ENCODE measurements at regions not wholly inside any gene's neighbourhood (a gene's known extent, or its start where the extent isn't known, plus 50 kb on each side); places are given as distances from the start of the nearest gene placed in this dataset.

- Histone ChIP-seq H3K27me3 (no peaks in the 10 kb centered on the region), H3K4me3 (no peak overlapping the region), H3K27ac (no peak overlapping the region), H3K36me3 (no peaks in the 10 kb centered on the region), H3K4me1 (ENCODE audit: low read depth) (no peaks in the 10 kb centered on the region), H3K9me3 (ENCODE audit: low read depth) (no peaks in the 10 kb centered on the region)
- TF ChIP-seq CTCF (IDR thresholded peaks at IDR 0.05; ENCODE audit: low read depth, low read length), result no peak
- DNase-seq (ENCODE audit: low read depth in 1 of 2, low spot score in 1 of 2), result no peak
Measured at GRCh38 chr5:21142791-21143190, 1154.8 kb upstream of the CDH18 start.

- H3K4me1 ChIP-seq (ENCODE audit: low read depth), result no peaks in the 10 kb centered on the region
- no peaks in the 10 kb centered on the region for H3K36me3 ChIP-seq
- H3K9me3 ChIP-seq (ENCODE audit: low read depth), result no peaks in the 10 kb centered on the region
- no peak overlapping the region for H3K27ac ChIP-seq
- DNase-seq (ENCODE audit: low read depth in 1 of 2, low spot score in 1 of 2), result no peak
- H3K4me3 ChIP-seq, result no peak overlapping the region
- TF ChIP-seq CTCF (IDR thresholded peaks at IDR 0.05; ENCODE audit: low read depth, low read length), result no peak
- no peaks in the 10 kb centered on the region for H3K27me3 ChIP-seq
Measured at GRCh38 chr5:21140987-21141386, 1153.0 kb upstream of the CDH18 start.

- Histone ChIP-seq H3K27me3 (no peaks in the 10 kb centered on the region), H3K4me1 (ENCODE audit: low read depth) (no peaks in the 10 kb centered on the region), H3K27ac (no peak overlapping the region), H3K9me3 (ENCODE audit: low read depth) (no peaks in the 10 kb centered on the region), H3K36me3 (no peaks in the 10 kb centered on the region), H3K4me3 (no peak overlapping the region)
- no peak for TF ChIP-seq CTCF (IDR thresholded peaks at IDR 0.05; ENCODE audit: low read depth, low read length)
- no peak for DNase-seq (ENCODE audit: low read depth in 1 of 2, low spot score in 1 of 2)
Measured at GRCh38 chr5:21126236-21126635, 1138.2 kb upstream of the CDH18 start.

- Histone ChIP-seq H3K4me3 (no peak overlapping the region), H3K36me3 (no peaks in the 10 kb centered on the region), H3K27me3 (no peaks in the 10 kb centered on the region), H3K9me3 (ENCODE audit: low read depth) (no peaks in the 10 kb centered on the region), H3K4me1 (ENCODE audit: low read depth) (no peaks in the 10 kb centered on the region), H3K27ac (no peak overlapping the region)
- no peak for TF ChIP-seq CTCF (IDR thresholded peaks at IDR 0.05; ENCODE audit: low read depth, low read length)
- DNase-seq (ENCODE audit: low read depth in 1 of 2, low spot score in 1 of 2), result no peak
Measured at GRCh38 chr5:21125238-21125983, 1137.4 kb upstream of the CDH18 start.

- no peaks in the 10 kb centered on the region for H3K4me1 ChIP-seq (ENCODE audit: low read depth)
- no peak overlapping the region for H3K4me3 ChIP-seq
- no peak overlapping the region for H3K27ac ChIP-seq
- DNase-seq (ENCODE audit: low read depth in 1 of 2, low spot score in 1 of 2), result peak in 1 of 2 donors; percentile 3
- TF ChIP-seq CTCF (IDR thresholded peaks at IDR 0.05; ENCODE audit: low read depth, low read length), result no peak
- H3K9me3 ChIP-seq (ENCODE audit: low read depth), result no peaks in the 10 kb centered on the region
- H3K27me3 ChIP-seq, result no peaks in the 10 kb centered on the region
- H3K36me3 ChIP-seq, result no peaks in the 10 kb centered on the region
Measured at GRCh38 chr5:21121213-21121612, 1133.2 kb upstream of the CDH18 start.

All from cardiac muscle cell (in vitro differentiated cells and primary cell).